Body of pancreas (tissue), 4 donors: ENCODE measurements at regions not wholly inside any gene's neighbourhood (a gene's known extent, or its start where the extent isn't known, plus 50 kb on each side); places are given as distances from the start of the nearest gene placed in this dataset.

ENCODE experiments used
- ATAC-seq: fragments of 150-250 bp; one replicate; pipeline ENCODE4 v1.9.1; 2016
- DNase-seq, 4 donors: peaks; one replicate each; pipeline ENCODE4 v3.0.0-alpha.2; 2019
- H3K27ac ChIP-seq, 4 donors: fragments of 200-600 bp; sonication (generic); 1 replicate in 3 of 4; 2 replicates in 1 of 4; pipeline versions ENCODE4 v1.5.1 to v1.6.1; 2016 to 2019; ENCODE audit warnings: mild to moderate bottlenecking in 1 of 4, mixed read lengths in 1 of 4, moderate library complexity in 1 of 4
- H3K27me3 ChIP-seq, 2 donors: fragments of 200-600 bp; sonication (generic); one replicate each; pipeline ENCODE4 v1.6.0; 2016; ENCODE audit warnings: mild to moderate bottlenecking in 1 of 2
- H3K36me3 ChIP-seq, 2 donors: fragments of 200-600 bp; sonication (generic); replicated peaks in 1 of 2; 2 replicates each; pipeline ENCODE4 v1.5.1; 2016; ENCODE audit warnings: low read depth in 2 of 2; ENCODE audit not compliant: insufficient read depth in 1 of 2
- H3K4me1 ChIP-seq: fragments of 200-600 bp; sonication (generic); one replicate; pipeline ENCODE4 v1.6.0; 2016
- H3K4me3 ChIP-seq, 2 donors: fragments of 200-600 bp; sonication (generic); 1 replicate in 1 of 2; 2 replicates in 1 of 2; pipeline ENCODE4 v1.5.1; 2016 to 2019
- H3K9me3 ChIP-seq, 3 donors: fragments of 200-600 bp; sonication (generic); 1 replicate in 2 of 3; 2 replicates in 1 of 3; pipeline ENCODE4 v1.5.1; 2016
- CTCF ChIP-seq, 7 experiments: fragments of 450-650 bp in 4 of 7; fragments of 200-600 bp in 3 of 7; sonication (generic) in 3 of 7; IDR thresholded peaks; one replicate each; pipeline ENCODE4 v1.5.1; 2016 to 2019; ENCODE audit warnings: antibody characterized with exemption in 7 of 7
- POLR2A ChIP-seq, 3 donors: fragments of 450-650 bp; IDR thresholded peaks; one replicate each; pipeline ENCODE4 v1.6.1; 2016; ENCODE audit warnings: antibody characterized with exemption in 3 of 3, mild to moderate bottlenecking in 2 of 3
- WGBS, 2 donors: methylation state at CpG; one replicate each; pipeline ENCODE4 v1.1.5; 2017; 5-methylcytosine and 5-hydroxymethylcytosine counted together
- intact Hi-C: fragments of 100-400 bp; cut with DNase I; formaldehyde crosslinking; loops from one replicate; pipeline ENCODE4 v1.15.1; 2023

GRCh38 chr4:152220201-152220666, 315.7 kb downstream of the FBXW7 start:
- intact Hi-C loops: no loop called here
- DNase-seq: no peak
- H3K27me3 ChIP-seq: no peaks in the 10 kb centered on the region
- H3K27ac ChIP-seq: no peak overlapping the region
- H3K4me3 ChIP-seq: no peak overlapping the region
- 91 to 92% methylated on average over 2 of the region's 2 CpGs for WGBS, 2 donors
- TF ChIP-seq POLR2A (IDR thresholded peaks at IDR 0.05): no peak
- no peak for TF ChIP-seq CTCF (IDR thresholded peaks at IDR 0.05)
- no peaks in the 10 kb centered on the region for H3K36me3 ChIP-seq
- no peaks in the 10 kb centered on the region for H3K4me1 ChIP-seq
- ATAC-seq: no peak
- H3K9me3 ChIP-seq: no peaks in the 10 kb centered on the region

- no peak for ATAC-seq
- Histone ChIP-seq H3K36me3 (no peaks in the 10 kb centered on the region), H3K9me3 (peaks cover 0 to 2% (median 0%) of the 10 kb centered on the region in 3 donors), H3K27ac (no peak overlapping the region), H3K4me1 (no peaks in the 10 kb centered on the region), H3K4me3 (no peak overlapping the region), H3K27me3 (no peaks in the 10 kb centered on the region)
- intact Hi-C loops: no loop called here
- TF ChIP-seq CTCF (IDR thresholded peaks at IDR 0.05) (no peak), POLR2A (IDR thresholded peaks at IDR 0.05) (no peak)
- DNase-seq: no peak
- 77 to 81% methylated on average over 4 of the region's 4 CpGs for WGBS, 2 donors
Measured at GRCh38 chr4:152218576-152218975, 317.3 kb downstream of the FBXW7 start.

- H3K4me3 ChIP-seq: no peak overlapping the region
- intact Hi-C loops: no loop called here
- WGBS, 2 donors: 59 to 67% methylated on average over 3 of the region's 3 CpGs
- DNase-seq: no peak
- H3K9me3 ChIP-seq: peaks cover 0 to 2% (median 0%) of the 10 kb centered on the region in 3 donors
- no peak for ATAC-seq
- H3K4me1 ChIP-seq: no peaks in the 10 kb centered on the region
- H3K36me3 ChIP-seq: no peaks in the 10 kb centered on the region
- no peak overlapping the region for H3K27ac ChIP-seq
- TF ChIP-seq CTCF (IDR thresholded peaks at IDR 0.05) (no peak), POLR2A (IDR thresholded peaks at IDR 0.05) (no peak)
- no peaks in the 10 kb centered on the region for H3K27me3 ChIP-seq
Measured at GRCh38 chr4:152217896-152218295, 318.0 kb downstream of the FBXW7 start.

- Histone ChIP-seq H3K4me1 (no peaks in the 10 kb centered on the region), H3K27ac (no peak overlapping the region), H3K36me3 (no peaks in the 10 kb centered on the region), H3K9me3 (peaks cover 0 to 2% (median 0%) of the 10 kb centered on the region in 3 donors), H3K27me3 (no peaks in the 10 kb centered on the region), H3K4me3 (no peak overlapping the region)
- intact Hi-C loops: no loop called here
- TF ChIP-seq POLR2A (IDR thresholded peaks at IDR 0.05) (no peak), CTCF (IDR thresholded peaks at IDR 0.05) (no peak)
- no peak for DNase-seq
- WGBS, 2 donors: 25 to 34% methylated on average over 7 of the region's 7 CpGs
- no peak for ATAC-seq
Measured at GRCh38 chr4:152211936-152212653, 323.8 kb downstream of the FBXW7 start.
